SKM-1 treated with dmso at 0.1 percent for 144 hours (cell line): ENCODE measurements at regions not wholly inside any gene's neighbourhood (a gene's known extent, or its start where the extent isn't known, plus 50 kb on each side); places are given as distances from the start of the nearest gene placed in this dataset.

Experiments used
- DNase-seq: peaks from one replicate; lab custom pipeline; 2025; ENCODE audit not compliant: unreplicated experiment; lab: John Stamatoyannopoulos, UW

DNA sequence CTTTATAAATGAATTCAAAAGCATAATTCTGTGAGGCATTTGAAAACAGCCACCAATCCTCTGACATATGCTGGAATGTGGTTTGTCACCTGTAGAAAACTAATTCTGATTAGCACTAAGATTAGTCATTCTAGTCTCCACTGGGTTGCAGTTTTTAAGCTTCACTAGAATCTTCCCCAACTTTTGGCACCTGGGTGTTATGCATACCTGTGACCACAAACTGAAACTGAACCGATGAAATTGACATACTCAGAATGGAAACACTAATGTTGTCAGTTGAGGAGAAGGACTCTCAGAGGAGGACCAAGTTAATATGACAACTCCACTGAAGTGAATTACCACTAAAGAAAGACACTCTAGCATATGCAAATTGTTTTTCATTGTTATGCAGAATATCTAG, 285.8 kb upstream of the NEGR1 start:
- no peak for DNase-seq

DNA sequence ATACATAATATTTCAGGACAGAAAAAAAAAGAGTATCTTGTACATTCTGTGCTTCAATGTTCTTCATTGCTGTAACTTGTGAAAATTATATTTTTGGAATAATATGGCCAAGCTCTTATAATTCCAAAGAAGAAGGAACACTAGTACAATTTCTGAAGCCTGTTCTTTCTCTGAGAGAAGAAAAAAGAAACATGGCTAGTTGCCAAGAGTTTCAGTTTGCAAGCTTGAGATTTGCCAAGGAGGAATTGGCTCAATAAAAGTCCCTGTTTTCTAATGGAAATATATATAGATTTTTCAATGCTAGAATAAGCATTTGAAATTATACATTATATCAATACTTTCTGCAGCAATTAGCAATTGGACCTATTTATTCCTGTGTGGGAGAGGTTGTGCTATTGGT, 285.2 kb upstream of the NEGR1 start:
- DNase-seq: no peak

DNA sequence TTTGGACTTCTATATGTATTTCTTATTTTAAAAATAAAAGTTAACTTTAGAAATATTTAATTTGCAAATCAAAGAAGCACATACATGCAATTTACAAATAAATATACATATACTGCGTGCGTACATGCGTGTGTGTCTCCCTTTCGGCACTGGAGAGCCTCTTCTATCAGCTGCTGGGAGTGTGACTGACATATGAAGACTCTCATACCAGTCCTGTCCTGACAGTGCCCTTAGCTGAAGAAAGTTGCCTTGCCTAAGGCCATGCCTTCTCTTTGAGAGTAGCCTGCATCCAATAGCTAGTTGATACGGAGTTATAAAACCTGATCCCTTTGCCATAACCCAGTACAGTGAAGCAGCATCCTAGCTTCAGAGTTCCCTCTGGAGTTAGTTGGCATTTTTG, 282.4 kb upstream of the NEGR1 start:
- DNase-seq: no peak

DNA sequence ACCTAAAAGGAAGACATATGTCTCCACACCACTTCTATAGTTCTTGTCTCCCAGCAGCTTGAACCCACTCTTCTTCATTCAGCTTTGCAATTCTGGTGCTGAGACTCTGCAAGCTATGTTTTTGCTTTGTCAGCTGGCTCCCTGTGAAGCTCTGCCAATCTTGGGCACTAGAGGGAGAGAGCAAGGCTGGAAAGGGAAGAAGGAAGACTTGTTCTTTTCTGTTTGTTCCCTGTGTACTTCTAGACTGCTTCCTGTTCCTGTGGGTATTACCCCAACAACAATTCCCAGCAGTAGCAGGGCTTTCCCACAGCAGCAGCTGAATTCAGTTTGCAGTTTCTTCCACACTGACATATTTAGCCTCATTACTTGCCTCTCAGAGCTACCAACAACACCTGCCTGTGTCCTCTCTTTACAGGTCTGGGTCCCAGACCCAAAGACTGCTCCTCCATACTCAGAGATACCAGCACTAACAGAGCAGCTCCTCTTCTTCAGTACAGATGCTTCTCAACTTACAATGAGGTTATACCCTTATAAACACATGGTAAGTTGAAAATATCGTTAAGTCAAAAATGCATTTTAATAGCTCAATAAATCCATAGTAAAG, 275.2 kb upstream of the NEGR1 start:
- peak; percentile 27 for DNase-seq

DNA sequence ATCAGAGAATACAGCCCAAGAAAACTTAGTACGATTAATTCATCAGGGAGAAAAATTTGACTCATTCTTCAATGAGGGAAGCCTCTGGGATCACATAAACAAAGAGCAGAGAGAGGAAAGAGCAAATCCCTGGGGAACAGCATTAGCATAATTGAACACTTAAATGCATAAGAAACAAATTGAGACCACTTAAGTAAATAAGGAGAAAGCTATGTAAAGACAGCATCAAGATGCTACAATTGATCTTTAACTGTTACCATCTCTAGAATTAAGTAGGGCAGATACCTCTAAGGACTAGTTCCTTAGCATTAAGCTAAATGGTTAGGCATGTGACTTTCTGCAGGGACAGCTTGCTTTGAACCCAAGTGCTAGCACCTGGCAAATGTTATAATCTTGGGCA, 265.1 kb upstream of the NEGR1 start:
- no peak for DNase-seq

DNA sequence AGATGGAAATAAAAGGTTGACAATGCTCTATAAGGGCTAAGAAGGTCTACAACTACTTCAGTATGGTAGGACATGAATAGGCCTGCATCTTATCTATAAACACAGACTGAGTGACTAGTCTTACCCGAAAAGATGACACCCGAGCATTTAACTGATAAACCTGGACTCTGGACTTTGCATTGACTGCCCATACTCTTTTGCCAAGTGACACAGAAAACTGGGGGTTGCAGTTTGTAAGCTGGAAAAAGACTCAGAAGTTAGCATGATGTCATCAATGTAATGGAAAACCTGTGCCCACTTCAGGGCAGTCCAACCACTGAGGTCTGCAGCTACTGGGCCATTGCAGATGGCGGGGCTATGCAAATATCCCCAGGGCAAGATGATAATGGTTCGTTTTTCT, 258.3 kb upstream of the NEGR1 start:
- DNase-seq: no peak

DNA sequence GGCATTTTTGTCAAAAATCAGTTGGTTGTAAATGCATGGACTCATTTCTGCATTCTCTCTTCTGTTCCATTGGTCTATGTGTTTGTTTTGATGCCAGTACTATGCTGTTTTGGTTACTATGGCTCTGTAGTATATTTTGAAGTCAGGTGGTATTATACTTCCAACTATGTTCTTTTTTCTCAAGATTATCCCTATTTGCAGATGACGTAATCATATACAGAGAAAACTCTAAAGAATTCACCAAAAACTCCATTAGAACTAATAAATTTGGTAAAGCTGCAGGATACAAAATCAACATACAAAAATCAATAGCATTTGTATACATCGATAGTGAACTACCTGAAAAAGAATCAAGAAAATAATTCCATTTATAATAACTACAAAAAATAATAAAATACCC, 253.1 kb upstream of the NEGR1 start:
- no peak for DNase-seq

DNA sequence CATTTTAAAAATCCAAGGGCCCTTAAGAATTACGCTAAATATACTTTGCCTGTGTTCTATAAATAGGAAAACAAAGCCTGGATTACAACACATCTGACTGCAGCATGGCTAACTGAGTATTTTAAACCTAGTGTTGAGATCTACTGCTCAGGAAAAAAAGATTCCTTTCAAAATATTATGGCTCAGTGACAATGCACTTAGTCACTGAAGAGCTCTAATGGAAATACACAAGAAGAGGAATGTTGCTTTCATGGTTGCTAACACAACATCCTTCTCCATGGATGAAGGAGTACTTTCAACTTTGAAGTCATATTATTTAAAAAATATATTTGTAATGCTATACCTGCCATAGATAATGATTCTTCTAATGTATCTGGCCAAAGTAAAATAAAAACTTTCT, 248.3 kb upstream of the NEGR1 start:
- DNase-seq: no peak

DNA sequence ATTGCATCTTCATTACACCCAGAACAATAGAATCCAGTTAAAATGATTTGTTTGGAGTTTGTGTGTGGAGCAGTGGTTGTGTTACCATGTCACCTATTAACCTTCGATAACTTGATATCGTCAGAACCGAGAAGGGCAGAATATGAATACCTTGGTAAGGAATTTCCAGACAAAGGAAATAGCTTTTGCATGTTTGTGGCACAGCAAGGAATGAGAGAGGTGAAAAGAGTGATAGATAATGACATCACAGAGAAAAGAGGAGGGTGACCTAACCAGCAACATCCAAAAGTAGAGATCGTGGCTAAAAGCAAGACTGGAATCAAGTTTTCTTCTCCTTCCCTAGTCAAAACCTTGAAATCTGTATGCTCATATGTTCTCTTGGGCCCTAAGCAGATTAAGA, 244.6 kb upstream of the NEGR1 start:
- no peak for DNase-seq

DNA sequence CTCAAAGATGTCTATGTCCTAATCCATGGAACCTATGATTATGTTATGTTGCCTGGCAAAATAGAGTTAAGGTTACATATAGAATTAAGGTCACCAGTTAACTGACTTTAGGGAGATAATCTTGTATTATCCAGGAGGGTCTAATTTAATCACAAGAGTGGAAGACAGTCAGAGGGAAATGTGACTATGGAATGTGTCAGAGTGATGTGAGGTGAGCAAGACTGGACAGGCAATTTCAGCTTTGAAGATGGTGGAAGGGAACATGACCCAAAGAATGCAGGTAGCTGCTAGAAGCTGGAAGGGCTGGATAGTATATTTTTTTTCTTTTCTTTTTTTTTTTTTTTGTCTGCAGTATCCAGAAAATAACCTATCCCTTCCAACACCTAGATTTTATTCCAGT, 241.7 kb upstream of the NEGR1 start:
- DNase-seq: no peak

DNA sequence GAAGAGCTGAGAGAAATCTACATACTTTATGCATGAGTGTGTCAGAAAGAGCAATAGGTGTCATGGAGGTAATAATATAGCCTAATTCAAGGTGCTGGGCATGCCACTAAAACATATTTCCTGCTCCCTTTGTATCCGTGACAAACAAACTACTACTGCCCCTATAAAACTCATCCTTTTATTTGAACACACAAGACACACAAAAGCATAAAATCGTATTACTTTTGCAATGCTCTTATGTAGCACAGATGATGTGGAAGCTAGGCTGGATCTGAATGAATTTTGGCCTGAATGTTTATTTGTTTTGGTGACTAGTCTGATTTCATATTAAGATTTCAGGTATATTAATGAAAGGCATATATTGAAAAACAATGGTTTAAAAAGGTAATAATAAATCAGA, 239.3 kb upstream of the NEGR1 start:
- no peak for DNase-seq

DNA sequence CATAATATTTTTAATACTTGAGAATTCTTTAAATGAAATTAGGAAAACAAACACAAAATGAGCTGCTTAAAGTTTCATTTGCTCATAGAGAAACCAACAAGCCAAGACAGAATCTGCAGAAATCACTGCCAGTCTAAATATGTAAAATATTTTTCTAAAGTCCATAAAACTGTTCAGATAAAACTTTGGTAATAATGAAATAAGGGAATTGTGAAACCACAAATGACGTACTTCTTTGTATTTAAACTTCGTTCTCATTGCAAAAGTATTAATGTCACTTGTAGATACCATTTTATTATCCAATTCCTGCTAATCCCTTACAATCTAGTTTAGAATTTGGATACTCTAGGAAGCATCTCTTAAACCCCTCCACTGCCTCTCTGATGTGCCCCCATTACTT, 234.5 kb upstream of the NEGR1 start:
- DNase-seq: no peak

DNA sequence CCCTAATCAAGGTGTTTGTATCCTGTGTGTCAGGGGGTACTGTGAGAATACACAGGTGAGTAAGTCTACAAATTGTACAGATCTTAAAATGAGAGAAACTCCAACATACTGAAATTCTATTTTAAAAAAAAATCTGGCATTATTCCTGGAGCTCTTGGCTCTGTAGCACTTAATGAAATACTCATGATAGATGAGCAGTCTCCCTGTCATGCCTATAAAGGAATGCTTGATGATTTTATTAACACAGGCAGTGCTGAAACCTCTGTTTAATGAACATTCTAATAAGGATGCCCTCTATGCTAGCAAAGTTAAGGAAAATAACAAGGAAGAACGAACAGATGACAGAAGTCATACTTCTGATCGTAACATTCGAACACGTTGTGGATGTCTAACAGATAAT, 233.9 kb upstream of the NEGR1 start:
- no peak for DNase-seq

DNA sequence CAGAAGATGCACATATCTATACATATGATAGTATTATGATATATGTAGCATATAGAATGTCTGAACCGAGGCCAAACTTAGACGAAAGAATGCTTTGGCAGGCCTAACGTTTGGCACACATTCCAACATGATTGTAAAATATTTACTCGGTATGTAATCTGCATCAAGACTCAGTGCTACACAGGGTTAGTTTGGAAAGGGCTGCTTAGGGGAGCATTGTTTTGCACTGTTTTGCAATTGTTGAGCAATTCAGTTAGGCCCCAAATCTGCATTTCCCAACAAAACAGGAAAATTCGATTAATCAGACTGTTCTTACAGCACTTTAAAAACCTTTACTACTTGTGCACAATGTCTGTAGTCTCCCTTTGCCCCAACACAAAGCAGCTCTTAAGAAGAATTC, 216.0 kb upstream of the NEGR1 start:
- no peak for DNase-seq

DNA sequence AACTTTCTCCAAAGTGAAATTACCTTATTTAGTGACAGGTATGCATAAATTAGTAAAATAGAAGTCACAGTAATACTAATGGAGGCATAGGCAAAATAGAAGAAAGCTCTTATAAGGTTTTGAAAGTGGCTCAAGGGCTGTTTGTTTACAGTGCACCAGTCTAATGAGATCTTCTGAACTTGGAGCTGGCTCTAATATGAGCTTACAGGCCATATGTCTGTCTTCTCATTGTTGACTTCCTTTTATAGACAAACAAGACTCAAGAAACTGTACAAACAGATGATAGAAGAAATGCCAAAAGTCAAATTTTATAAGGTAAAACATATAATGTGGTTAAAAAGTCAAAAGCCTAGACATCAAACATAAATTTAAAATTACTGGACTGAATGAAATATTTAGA, 207.5 kb upstream of the NEGR1 start:
- DNase-seq: no peak

DNA sequence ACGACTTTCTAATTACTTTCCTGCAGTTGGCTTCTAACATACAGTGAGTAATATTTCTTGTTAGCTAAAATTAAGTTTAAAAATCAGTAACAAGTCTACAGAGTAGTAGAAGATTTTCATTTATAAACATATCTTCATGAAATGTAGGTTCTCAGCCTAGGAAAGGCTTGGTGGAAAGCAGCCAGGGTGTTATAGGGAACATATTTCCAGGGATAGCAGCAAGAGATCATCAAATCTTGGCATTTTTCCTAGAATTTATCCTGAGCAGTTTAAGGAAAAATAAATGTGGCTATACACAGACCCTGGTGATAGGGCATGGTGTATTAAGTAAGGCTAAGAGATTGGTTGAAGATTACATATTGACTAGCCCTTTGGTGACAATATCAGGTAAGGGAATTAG, 203.5 kb upstream of the NEGR1 start:
- no peak for DNase-seq

DNA sequence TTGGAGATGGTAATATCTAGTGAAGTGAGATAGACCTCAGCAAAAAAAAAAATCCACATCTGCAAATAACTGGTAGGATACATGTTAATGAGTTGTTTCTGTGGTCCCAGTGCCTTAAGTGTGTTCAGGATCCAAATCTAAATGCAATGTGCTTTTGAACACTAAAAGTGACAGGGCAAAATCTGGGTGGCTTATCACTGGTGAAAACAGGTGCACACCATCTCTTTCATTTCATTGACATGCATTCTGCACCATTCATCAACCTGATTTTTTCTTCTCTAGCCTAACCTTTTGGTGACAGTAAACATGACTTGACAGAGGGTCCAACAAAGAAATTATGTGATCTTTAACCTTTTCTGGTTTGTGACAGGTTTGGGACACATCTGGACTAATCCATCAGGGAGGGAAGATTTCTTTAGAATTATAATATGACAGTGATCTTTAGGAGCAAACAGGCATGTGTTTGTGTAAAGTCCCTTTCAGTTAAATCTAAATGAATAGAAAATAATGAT, 201.6 kb upstream of the NEGR1 start:
- no peak for DNase-seq

DNA sequence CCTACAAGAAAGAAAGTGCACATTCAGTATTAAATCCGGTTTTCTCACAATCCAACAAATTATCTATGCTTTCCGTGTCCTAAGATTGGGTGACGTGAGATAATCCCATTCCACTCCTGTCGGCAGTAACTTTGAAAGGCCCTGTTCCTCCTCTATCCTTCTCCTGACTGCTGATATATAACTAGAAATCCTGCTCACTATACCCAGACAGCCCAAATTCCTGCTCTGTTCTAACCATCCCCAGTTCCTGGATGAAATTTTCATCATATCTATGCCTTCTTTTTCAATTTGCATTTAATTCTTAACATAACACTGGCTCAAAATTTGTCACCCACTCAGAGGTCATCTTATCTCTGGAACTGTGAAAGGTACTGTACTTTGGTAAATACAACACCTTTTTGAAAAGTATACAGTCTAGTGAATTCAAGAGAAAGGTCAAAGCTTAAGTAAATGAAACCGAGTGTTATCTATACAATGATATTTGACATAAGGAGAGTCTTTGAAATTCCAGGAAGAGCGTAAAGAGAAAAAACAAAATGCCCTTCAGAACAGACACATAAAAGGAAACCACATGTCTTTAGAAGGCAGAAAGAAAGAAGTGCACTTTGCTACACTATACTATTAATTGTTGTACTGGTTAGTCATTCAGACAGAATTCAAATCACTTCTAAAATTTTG, 200.5 kb upstream of the NEGR1 start:
- no peak for DNase-seq

DNA sequence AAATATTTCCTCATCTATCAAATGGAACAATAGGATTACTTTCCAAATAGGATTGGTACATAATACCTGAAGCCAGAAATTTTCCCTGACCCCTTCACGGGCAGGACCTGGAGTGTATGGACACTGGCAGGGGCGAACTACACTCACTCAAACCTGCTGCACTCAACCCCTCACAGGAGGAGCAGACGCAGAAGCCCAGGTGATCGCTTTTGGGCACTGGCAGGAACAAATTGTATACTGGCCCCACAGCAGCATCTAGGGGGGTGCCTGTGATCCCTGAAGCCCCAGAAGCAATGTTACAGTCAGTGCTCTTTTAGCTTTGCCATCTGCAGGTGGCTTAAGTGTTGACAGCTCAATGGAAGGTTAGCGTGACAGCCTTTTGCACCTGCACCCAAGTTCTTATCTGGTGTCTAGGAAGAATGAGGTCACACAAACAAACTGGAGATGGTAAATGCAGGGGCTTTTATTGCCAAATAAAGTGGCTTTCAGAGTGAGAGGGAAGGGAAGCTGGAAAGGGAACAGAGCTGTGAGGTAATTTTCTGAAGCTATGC, 199.2 kb upstream of the NEGR1 start:
- DNase-seq: no peak

DNA sequence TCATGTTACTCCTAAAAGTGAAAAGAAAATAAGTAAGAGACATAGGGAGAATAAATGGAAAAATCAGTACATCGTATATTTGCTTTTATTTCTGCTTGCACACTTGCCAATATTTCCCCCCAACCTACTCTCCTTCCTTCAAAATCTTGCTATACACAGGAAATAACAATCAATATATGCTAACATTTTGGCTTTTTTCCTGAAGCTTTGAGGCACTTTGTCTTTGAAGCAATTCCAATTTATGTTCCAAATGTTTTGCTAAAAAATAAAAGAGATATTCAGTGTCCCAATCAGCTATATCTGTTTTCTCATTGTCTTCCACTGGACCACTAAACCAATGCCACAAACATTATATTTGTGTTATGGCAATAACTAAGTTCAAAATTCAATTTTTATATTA, 184.0 kb upstream of the NEGR1 start:
- no peak for DNase-seq

DNA sequence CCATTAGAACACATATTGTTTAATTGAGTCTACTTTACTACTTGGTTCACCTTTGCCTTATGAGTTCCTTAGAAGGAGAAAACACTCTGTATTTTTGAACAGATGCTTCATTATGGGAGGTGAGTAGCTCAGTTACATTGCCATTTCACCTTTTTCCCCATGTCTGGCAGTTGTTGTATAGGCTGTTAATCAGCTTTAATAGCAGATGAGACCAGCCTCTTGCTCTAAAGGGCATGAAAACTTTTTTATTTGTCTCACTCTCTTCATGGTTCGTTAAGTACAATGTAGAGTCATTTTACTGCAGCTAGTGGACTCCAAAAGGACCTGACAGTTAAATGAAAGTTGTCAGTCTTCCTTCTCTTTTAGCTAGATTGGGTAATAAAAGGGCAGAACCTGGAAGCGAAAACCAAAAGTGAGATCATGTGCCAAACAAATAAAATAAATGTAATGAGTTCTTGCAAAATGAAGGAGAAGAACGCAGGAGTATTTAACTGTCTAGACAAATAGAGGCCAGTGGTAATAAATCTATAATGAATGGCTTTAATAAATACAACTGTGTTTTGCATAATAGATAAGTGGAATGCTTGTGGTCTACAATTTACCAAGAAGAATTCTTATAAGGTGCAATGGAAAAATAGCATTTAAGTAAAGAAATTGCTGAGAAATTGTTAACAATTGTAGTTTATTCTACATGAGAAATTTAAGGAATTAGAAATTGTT, 180.0 kb upstream of the NEGR1 start:
- DNase-seq: no peak

DNA sequence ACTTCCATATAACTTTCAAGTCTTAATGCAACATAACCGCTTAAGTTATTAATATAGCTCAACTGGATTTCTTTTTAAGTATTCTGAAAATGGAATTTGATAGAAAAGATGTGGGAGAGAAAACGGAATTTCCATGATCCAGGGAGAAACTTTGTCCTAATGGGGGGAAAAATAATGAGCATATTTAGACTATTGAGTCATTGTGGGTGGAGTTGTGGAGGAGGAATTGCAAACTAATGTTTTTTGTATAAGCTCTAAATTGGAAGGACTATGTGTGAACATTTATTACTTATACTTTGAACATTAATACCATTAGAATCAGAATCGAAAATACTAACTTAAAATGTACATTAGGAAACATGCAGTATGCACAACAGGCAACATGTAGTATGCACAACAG, 159.9 kb upstream of the NEGR1 start:
- DNase-seq: no peak
